ENCODE measurements at regions not wholly inside any gene's neighbourhood (a gene's known extent, or its start where the extent isn't known, plus 50 kb on each side); places are given as distances from the start of the nearest gene placed in this dataset.

- H3K4me3 ChIP-seq (ENCODE audit: low read depth, low read length), result no peak overlapping the region
- TF ChIP-seq CTCF (IDR thresholded peaks at IDR 0.05; ENCODE audit: insufficient read depth, low read depth, low read length, missing control alignments), result no peak
- DNase-seq (ENCODE audit: low read depth), result no peak
Measured at GRCh38 chr2:54360055-54360792, 95.9 kb upstream of the SPTBN1 start.

- no peak for DNase-seq (ENCODE audit: low read depth)
- no peak for TF ChIP-seq CTCF (IDR thresholded peaks at IDR 0.05; ENCODE audit: insufficient read depth, low read depth, low read length, missing control alignments)
- H3K4me3 ChIP-seq (ENCODE audit: low read depth, low read length), result no peak overlapping the region
Measured at GRCh38 chr2:54364409-54364808, 91.7 kb upstream of the SPTBN1 start.

- no peak for TF ChIP-seq CTCF (IDR thresholded peaks at IDR 0.05; ENCODE audit: insufficient read depth, low read depth, low read length, missing control alignments)
- DNase-seq (ENCODE audit: low read depth), result no peak
- H3K4me3 ChIP-seq (ENCODE audit: low read depth, low read length), result no peak overlapping the region
Measured at GRCh38 chr2:54365661-54366060, 90.5 kb upstream of the SPTBN1 start.

- no peak for TF ChIP-seq CTCF (IDR thresholded peaks at IDR 0.05; ENCODE audit: insufficient read depth, low read depth, low read length, missing control alignments)
- DNase-seq (ENCODE audit: low read depth), result no peak
- H3K4me3 ChIP-seq (ENCODE audit: low read depth, low read length), result no peak overlapping the region
Measured at GRCh38 chr2:54366487-54367280, 89.4 kb upstream of the SPTBN1 start.

- DNase-seq (ENCODE audit: low read depth), result no peak
- no peak for TF ChIP-seq CTCF (IDR thresholded peaks at IDR 0.05; ENCODE audit: insufficient read depth, low read depth, low read length, missing control alignments)
- no peak overlapping the region for H3K4me3 ChIP-seq (ENCODE audit: low read depth, low read length)
Measured at GRCh38 chr2:54370405-54371104, 85.6 kb upstream of the SPTBN1 start.

- no peak for TF ChIP-seq CTCF (IDR thresholded peaks at IDR 0.05; ENCODE audit: insufficient read depth, low read depth, low read length, missing control alignments)
- DNase-seq (ENCODE audit: low read depth), result no peak
- no peak overlapping the region for H3K4me3 ChIP-seq (ENCODE audit: low read depth, low read length)
Measured at GRCh38 chr2:54371460-54372065, 84.6 kb upstream of the SPTBN1 start.

All from GM12865 (cell line).